ENCODE measurements at regions not wholly inside any gene's neighbourhood (a gene's known extent, or its start where the extent isn't known, plus 50 kb on each side); places are given as distances from the start of the nearest gene placed in this dataset.

DNA sequence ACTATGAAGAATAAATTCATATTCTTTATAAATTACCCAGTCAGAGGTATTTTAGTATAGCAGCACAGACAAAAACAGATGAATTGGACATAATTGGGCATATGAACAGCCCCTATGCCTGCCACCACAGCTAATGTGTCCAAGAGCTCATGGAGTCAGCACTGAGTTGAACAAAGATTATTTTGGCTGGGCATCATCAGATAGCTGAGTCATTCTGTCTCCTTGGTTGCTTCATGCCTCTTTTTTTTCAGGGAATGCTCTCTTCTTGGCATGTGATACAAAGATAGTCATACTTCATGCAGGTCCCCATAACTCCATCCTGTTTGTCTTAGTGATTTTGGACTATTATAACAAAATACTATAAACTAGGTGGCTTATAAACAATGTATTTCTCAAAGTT, 275.6 kb downstream of the TENT5A start:
- DNase-seq (ENCODE audit: low read depth in 2 of 2) = no peak

DNA sequence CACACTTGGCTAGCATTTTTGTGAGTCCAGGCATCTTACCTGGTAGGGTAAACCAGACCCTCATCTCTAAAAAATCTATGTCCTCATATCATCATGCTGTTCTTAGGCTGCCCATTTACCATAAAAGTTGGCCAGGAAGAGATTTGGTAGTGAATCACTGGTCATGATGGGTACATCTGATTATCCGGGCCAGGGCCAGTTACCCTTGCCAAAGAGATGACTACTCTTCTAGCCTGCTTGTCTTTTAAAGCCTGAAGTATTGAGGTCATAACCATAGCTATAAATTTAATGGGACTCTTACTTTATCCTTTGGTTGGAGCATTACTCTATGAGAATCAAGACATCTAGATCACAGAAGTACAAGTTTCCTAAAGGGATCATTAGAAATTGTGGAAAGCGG, 276.8 kb downstream of the TENT5A start:
- no peak for DNase-seq (ENCODE audit: low read depth in 2 of 2)

DNA sequence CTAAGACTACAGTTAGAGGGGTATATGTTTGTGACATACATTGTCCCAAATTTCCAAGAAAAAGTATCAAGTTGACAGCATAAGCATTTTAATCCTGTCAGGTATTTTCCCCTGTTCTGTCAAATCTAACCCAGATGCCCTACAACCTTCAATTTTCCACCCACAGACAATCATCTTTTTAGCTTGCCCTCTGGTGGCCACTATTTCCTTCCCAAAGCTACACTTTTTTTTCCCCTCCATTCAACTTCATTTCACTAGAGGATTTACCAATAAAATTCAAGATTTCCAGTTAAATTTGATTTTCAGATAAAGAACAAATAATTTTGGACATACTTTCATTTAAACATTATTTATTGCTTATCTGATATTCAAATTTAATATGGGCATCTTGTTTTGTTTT, 286.6 kb downstream of the TENT5A start:
- peak in 1 of 2 donors; percentile 1 for DNase-seq (ENCODE audit: low read depth in 2 of 2)

DNA sequence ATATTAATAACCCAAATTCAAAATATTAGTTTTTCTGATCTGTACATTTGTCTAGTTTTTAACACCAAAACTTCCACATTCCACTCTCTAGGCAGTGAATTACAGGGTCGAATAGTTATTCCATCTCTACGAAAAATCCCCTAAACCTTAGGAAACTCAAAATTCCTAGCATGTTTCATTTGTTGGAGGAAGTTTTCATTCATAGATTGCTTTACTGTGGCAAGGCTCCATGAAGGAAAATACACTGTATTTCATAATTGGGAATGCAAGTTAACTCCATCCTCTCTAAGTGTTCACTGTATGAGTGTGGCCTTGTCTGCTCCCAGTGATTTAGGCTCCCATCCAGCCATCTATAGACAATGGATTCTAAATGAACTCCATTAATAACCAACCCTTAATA, 296.1 kb downstream of the TENT5A start:
- no peak for DNase-seq (ENCODE audit: low read depth in 2 of 2)

DNA sequence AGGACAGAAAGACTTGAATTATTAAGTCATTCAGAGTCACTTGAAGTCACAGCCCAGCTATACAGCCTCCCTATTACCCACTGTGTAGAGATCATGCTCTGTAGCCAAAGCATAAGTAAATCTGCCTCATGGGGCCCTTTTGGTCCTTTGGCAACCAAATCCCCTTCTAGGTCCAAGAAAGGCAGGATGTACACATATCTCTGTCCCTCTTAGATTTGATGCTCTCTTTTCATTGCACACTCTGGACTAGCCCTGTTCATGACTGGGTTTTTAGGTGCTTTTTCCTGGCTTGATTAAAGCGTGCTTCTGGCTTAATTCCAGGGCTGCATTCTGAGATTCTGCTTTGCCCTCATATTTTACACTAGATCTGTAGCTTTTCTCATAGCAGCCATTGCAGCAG, 296.8 kb downstream of the TENT5A start:
- no peak for DNase-seq (ENCODE audit: low read depth in 2 of 2)

DNA sequence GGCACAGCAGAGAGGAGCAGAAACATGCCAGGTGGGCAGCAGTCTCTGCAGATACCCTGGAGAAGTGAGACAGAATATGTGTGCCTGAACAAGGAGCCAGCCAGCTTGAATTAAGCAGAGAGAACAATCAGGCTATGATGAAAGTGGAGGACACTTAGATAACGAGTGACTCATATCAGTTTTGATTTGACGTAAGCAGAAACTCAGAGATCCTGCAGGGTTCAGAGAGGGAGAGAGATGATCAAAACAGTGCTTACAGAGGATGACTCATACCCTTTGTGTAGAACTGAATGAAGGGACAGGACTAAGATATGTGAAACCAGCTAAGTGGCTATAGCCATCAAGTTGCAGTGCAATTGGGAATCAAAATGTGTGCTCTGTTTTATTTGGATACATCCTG, 300.7 kb downstream of the TENT5A start:
- DNase-seq (ENCODE audit: low read depth in 2 of 2) = no peak

DNA sequence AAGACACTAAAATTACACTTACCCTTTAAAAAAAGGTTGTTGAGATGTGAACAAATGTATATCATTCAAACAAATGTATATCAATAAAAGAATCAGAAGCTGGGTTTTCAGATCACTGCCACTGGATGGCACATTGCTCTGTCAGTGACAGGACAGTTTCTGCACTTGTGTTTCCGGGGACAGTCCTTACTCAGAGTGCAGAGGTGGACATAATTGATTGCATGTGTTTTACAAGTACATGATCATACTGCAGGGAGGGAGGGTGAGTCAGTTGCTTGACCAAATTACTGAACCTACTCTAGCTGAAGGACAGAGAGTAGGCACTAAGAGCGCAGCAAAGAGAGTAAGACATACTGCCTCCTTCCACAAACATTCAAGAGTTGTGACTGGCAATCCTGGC, 302.3 kb downstream of the TENT5A start:
- no peak for DNase-seq (ENCODE audit: low read depth in 2 of 2)

DNA sequence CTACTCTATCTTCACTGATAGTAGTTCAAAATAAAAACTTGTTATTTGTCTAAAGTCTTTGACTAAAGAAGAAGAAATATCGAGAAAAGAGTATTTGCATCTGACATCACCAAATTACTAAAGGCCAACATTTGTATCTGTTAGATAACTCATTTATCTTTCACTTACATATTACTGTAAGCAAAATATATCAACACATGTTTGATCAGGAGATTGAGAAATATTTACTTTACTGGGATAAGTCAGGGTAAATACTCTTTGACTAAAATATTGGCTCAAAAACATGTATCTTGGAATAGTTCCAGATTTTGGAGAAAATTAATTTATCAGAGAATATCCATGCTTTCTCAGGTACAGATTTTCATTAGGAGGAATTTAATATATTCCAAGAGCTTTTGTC, 306.0 kb downstream of the TENT5A start:
- DNase-seq (ENCODE audit: low read depth in 2 of 2) = no peak

DNA sequence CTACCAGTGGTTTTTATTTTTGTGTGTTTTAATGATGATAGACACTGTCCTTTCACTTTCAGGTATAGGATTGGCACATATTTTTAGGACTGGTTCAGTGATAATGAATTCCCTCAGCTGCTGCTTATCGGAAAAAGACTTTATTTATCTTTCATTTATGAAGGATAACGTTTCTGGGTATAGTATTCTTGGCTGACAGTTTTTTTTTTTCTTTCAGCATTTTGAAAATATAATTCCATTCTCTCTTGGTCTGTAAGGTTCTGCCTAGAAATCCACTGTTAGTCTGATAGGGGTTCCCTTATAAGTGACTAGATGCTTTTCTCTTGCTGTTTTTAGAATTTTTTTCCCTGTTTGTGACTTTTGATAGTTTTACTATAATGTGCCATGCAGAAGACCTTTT, 313.1 kb downstream of the TENT5A start:
- DNase-seq (ENCODE audit: low read depth in 2 of 2) = no peak

DNA sequence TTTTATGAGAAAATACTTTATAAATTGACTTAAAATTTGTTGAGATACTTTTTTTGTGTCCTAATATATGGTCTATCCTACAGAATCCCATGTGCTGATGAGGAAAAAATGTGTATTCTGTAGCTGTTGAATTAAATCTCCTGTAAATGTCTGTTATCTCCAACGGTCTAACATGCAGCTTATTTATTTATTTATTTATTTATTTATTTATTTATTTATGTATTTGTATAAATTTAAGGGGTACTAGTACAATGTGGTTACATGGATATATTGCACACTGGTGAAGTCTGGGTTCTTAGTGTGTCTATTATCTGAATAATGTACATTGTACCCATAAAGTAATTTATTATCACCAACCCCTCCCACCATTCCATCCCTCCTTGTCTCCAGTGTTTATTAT, 315.5 kb downstream of the TENT5A start:
- DNase-seq (ENCODE audit: low read depth in 2 of 2) = no peak

DNA sequence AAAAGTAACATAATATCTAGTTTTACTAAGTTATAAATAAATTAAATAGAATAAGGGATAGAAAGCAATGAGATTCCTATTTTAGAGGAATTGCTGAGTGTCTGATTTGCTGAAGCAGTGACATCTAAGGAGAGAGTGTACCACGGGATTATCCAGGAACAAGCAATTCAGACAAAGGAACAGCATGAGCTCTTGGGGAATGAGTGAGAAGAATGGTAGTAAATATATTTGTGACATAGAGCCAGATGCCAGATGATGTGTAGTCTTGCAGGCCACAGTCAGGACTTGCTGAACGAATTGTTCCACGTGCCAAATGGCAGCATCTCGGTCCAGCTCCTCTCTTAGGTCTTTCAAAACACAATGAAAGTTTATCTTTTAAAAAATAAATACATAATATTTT, 339.2 kb downstream of the TENT5A start:
- DNase-seq (ENCODE audit: low read depth in 2 of 2) = no peak

DNA sequence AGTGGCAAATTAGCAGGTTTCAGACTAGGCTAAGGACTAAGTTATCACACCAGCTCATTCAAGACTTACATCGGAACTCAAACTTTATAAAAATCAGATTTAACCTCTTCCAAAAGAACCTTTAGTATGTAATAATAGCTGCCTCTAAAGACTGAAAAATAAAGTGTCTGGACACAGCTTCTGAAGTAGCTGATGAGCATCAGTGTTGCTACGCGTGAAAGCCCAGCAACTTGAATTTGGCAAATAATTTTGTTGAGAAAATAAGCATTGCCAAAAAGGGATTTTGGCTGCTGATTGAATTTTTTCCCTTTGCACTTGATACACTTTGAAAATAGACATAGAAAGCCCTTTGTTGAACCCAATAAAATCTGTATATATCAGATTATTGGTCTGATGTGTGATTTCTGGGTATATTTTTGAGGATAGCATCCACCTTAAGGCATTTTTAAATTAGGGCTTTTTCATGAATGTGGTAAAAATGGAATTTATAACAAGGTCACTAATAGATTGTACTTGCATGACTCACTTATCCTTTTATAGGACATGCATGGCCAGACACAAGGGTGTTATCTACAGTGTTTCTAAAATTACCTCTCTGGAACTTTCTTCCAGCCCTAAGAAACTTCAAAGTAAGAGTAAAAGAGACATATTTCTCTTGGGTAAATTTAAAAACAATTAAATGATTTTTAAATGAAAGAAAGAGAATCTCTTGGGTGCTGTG, 350.4 kb downstream of the TENT5A start:
- no peak for DNase-seq (ENCODE audit: low read depth in 2 of 2)

DNA sequence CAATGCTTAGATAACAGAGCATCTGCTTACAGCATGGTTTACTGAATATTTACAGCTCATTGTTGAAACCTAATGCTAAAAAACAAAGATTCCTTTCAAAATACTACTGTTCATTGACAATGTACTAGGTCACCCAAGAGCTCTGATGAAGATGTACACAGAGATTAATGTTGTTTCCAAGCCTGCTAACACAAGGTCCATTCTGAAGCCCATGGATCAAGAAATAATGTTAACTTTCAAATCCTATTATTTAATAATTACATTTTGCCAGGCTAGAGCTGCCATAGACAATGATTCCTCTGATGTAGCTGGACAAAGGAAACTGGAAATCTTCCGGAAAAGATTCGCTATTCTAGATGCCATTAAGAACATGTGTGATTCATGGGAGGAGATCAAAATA, 355.6 kb downstream of the TENT5A start:
- DNase-seq (ENCODE audit: low read depth in 2 of 2) = no peak

DNA sequence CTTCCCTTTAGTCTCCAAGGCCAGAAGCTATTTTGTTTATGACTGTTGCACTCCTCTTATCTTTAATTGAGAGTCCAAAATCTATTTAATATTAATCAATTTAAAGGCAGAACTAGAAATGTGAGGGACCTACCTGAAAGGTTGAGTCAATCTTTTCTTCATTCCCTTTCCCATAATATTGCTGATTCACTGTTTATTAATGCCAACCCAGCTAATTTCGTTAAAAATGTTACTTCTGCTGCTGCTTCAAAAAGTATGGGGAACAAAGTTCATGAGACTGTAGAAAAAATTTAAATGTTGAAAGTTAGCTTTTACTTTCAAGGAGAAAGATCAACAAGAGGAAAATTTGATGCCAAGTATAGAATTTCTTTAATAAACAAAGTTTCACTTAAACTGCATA, 365.3 kb downstream of the TENT5A start:
- no peak for DNase-seq (ENCODE audit: low read depth in 2 of 2)

DNA sequence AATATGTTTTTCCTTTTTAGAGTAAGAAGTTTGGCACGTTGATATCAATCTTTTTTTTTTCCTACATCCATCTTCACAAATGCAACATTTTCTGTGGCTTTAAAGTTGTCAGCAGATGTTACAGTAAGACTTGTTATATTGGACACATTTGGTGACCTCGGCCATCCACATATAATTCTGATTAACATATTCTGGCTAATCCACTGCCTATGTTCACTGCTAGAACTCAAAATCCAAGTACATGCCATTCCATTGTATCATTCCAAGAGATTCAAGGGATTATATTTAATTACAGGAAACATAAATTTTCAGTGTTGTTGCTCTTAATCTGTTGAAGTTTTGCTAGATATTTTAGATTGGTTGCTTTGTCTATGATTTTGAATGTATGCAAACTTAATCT, 367.6 kb downstream of the TENT5A start:
- DNase-seq (ENCODE audit: low read depth in 2 of 2) = no peak

DNA sequence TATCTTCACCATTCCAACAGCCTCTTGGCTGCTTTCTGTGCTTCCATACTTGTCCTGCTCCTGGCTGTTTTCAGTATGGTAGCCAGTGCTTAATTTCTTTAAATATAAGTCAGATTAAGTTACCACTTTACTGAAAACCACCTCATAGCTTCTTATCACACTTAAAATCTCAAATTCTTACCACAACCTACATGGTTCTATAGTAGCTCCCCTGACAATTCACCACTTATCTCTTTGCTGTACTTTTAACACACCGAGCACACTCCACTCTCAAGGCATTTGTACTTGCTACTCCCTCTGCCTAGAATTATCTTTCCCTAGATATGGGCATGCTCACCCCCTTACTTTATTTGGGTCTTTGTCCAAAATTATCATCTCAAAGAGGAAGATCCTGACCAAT, 369.0 kb downstream of the TENT5A start:
- DNase-seq (ENCODE audit: low read depth in 2 of 2) = no peak

DNA sequence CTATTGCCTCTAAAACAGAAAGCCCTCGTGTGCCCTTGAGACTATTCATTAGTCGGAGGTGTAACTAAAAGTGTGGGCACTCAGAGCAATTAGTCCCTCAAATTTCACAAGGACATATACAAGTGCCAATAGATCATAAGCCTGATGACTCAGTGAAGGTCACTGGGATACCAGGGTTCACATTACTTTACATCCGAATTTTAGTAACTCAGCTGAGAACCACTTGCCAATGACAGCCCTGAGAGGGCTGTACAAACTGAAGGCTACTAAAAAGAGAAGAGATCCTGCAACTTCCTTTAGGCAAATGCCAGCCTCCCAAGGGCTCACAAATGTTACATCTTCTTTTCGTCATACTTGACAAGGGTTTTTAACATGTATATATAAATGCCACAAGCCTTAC, 369.6 kb downstream of the TENT5A start:
- DNase-seq (ENCODE audit: low read depth in 2 of 2) = no peak

DNA sequence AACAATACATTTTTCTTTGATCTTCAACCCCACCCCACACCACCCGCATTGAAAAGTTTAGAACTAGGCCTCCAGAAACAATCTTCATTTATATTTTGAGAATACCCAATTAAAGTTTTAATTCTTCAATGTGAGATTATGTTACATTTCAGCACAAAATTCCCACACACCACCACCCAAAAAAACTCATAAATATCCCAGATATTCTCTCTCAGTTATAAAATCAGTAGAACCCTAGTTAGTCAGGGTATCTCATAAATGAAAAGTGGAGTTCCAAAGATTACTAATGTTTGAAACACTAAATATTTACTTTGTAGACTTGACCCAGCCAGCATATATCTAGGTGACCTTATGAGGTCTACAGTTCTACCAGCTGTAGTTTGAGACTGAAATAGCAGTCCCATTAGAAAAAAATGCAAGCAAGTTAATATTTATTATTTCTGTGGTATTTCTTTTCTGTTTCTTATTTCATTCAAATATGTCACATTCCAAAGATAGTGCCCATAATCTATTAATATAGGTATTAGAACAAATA, 371.0 kb downstream of the TENT5A start:
- DNase-seq (ENCODE audit: low read depth in 2 of 2) = no peak

DNA sequence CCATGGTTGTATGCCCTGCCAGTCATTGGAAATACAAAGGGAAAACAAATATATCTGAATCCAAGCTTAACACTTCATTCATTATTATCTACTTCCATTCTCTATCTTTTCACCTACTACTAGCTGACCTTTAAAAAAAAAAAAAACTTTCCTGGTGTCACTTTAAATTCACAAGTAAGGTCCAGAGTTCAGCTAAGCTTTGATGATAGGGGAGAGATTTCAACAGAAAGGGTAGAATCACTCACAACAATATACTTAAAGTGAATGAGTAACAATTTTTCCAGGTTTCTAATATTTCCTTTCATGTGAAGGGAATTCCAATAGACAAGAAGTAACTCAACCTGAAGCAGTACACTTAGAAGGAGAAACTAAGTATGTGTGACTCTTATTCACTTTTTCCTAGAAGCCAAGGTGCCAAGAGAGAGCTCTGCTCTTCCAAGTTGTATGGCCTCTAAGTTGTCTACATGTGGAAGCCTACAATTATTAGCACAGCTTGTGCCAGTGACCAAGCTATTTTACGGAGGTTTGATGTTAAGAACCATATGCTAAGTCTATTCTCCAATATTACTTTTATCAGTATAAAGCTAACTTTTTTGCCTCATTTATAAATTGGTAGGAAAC, 371.7 kb downstream of the TENT5A start:
- DNase-seq (ENCODE audit: low read depth in 2 of 2) = no peak

DNA sequence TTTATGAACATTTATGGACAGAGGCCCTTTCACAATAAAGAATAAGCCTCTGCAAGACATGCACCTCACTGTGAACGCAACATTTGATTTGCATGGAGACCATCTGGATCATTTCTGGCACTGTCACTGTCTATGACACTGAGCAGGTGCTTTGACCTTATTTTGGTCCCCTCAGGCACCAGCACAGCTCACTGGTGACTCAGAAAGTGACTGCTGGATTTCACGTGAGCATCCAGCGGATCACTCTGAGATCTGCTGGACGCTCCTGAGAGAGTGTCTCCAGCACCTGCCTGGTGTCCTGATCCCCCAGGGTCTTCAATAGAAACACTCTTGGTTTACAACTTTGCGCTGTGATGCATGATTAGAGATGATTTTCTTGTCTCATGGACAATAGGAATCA, 375.7 kb downstream of the TENT5A start:
- no peak for DNase-seq (ENCODE audit: low read depth in 2 of 2)

DNA sequence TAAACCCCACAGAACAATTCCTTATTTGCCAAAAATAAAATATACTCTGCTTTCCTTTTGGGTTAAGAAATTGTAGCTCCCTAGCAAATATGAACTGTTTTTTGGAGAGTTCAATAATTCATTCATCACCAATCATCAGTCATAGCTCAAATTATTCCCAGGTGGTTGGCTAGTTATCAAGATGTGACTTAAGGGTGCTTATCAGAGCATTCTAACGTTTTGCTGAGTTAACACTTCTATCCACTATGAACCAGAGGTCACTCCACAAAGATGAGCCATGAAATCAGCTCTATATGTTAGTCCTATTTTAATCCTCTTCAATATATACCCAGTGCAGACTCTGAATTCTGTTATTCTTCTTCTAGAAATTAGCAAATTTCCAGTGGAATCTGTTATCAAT, 379.1 kb downstream of the TENT5A start:
- no peak for DNase-seq (ENCODE audit: low read depth in 2 of 2)

DNA sequence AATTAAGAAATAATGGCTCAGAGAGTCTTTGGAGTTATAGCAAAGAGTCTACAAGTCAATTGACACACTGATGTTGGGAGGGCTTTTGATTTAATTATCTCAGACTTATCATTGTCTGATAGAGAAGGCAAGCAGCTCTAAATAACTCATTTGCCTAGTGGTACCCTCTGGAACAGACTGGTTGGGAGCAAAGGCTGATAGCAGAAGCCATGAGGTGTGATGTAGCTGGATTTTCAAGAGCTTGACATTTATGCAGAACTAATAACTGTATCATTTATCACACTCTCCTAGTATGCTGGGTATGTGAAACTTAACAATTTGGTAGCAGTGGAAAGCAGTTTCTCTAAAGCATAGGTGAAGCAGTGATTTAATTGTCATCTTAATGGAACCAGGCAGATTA, 380.6 kb downstream of the TENT5A start:
- DNase-seq (ENCODE audit: low read depth in 2 of 2) = no peak

DNA sequence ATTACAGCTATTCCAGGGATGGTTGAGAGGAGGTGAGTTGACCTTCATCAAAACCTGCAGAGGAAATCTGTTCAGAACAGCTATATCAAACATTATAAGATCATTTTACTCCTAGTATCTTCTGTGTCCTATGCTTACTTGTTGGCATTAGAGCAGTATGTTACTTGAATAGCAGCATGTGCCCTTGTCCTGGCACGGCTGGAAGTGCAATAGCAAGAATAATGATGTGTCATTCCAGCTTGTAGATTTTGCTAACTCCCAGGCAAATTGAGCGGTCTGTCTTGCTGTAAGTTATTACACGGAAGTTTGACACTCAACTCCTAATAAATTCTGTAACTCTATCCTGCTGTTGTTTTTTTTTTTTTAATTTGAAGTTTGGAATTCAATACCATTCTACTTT, 385.5 kb downstream of the TENT5A start:
- DNase-seq (ENCODE audit: low read depth in 2 of 2) = no peak

DNA sequence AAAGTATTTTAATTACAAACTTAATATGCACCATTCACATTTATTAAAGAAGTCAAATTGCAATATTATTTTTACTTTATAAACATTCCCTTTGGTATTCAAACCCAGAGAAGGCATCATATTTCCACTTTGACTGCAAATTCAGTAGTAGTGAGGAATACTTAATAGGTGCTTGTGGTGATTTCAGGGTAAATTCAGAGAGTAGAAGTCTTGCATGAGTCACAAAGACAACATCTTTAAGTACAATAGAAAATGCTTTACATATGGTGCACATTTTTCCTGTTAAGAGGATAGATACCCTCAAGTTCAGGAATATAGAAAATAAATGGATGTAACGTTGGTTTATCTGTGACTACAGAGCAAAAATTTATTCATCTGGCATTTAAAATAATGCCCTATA, 390.2 kb downstream of the TENT5A start:
- no peak for DNase-seq (ENCODE audit: low read depth in 2 of 2)

Measured in dermis microvascular lymphatic vessel endothelial cell (primary cell).